H1 (cell line): ENCODE measurements at regions not wholly inside any gene's neighbourhood (a gene's known extent, or its start where the extent isn't known, plus 50 kb on each side); places are given as distances from the start of the nearest gene placed in this dataset.

ENCODE experiments used
- BACH1 ChIP-seq: IDR thresholded peaks from 2 replicates; pipeline ENCODE4 v1.6.1; 2012; ENCODE audit warnings: low read length, improper control_type of control experiment
- BRCA1 ChIP-seq: IDR thresholded peaks from 2 replicates; pipeline ENCODE4 v1.6.1; 2012; ENCODE audit warnings: low read depth, low read length, improper control_type of control experiment
- CHD1 ChIP-seq: IDR thresholded peaks from 2 replicates; pipeline ENCODE4 v1.6.1; 2012; ENCODE audit warnings: low read depth, low read length, improper control_type of control experiment
- CTCF ChIP-seq, 3 experiments: IDR thresholded peaks; 1 replicate in 2 of 3; 2 replicates in 1 of 3; pipeline versions ENCODE4 v1.5.1 to v1.6.1; 2011; ENCODE audit warnings: low read length in 3 of 3, mild to moderate bottlenecking in 3 of 3, inconsistent platforms in 2 of 3, low read depth in 1 of 3, moderate library complexity in 1 of 3; ENCODE audit not compliant: insufficient read depth in 1 of 3; ENCODE audit errors: control extremely low read depth in 1 of 3
- EZH2 ChIP-seq: fragments of 200-600 bp; sonication (generic); IDR thresholded peaks from 2 replicates; pipeline ENCODE4 v1.7.1; 2012; ENCODE audit warnings: low read depth, mild to moderate bottlenecking, moderate library complexity, low read length, inconsistent platforms; ENCODE audit not compliant: severe bottlenecking
- GABPA ChIP-seq: IDR thresholded peaks from 2 replicates; pipeline ENCODE4 v1.6.1; 2011; ENCODE audit warnings: mild to moderate bottlenecking, low read length, moderate library complexity, borderline replicate concordance; ENCODE audit not compliant: insufficient read depth
- KDM5A ChIP-seq: fragments of 200-600 bp; IDR thresholded peaks from 2 replicates; pipeline ENCODE4 v1.7.1; 2012; ENCODE audit warnings: mild to moderate bottlenecking, low read length, inconsistent platforms, mixed read lengths
- POLR2A ChIP-seq, 2 experiments: IDR thresholded peaks; 1 replicate in 1 of 2; 2 replicates in 1 of 2; pipeline ENCODE4 v1.6.1; 2011; ENCODE audit warnings: low read depth in 2 of 2, low read length in 2 of 2, mild to moderate bottlenecking in 2 of 2; ENCODE audit errors: control extremely low read depth in 1 of 2
- RFX5 ChIP-seq: IDR thresholded peaks from 2 replicates; pipeline ENCODE4 v1.6.1; 2011; ENCODE audit warnings: low read depth, low read length, improper control_type of control experiment, borderline replicate concordance

GRCh38 chr2:31729442-31730092, 148.8 kb upstream of the SRD5A2 start:
- TF ChIP-seq KDM5A: no peak
- TF ChIP-seq EZH2: no peak
- TF ChIP-seq CTCF (IDR thresholded peaks at IDR 0.05; ENCODE audit: control extremely low read depth in 1 of 3, insufficient read depth in 1 of 3, low read depth in 1 of 3, low read length in 3 of 3): peak in 2 of 3 experiments; percentile 49 to 73; a peak in 3 of 4 replicates
- TF ChIP-seq RFX5: no peak
- TF ChIP-seq BACH1: no peak
- TF ChIP-seq POLR2A (IDR thresholded peaks at IDR 0.05; ENCODE audit: control extremely low read depth in 1 of 2, low read depth in 2 of 2, low read length in 2 of 2): no peak
- no peak for TF ChIP-seq GABPA
- TF ChIP-seq CHD1: no peak
- no peak for TF ChIP-seq BRCA1
